Gastroesophageal sphincter (tissue), 3 donors: ENCODE measurements at regions not wholly inside any gene's neighbourhood (a gene's known extent, or its start where the extent isn't known, plus 50 kb on each side); places are given as distances from the start of the nearest gene placed in this dataset.

ENCODE experiments used
- CTCF ChIP-seq, 4 experiments: fragments of 200-600 bp in 2 of 4; fragments of 450-650 bp in 2 of 4; sonication (generic) in 1 of 4; IDR thresholded peaks; one replicate each; pipeline ENCODE4 v1.5.1; 2017 to 2019; ENCODE audit warnings: antibody characterized with exemption in 4 of 4, mild to moderate bottlenecking in 2 of 4, moderate library complexity in 2 of 4
- POLR2A ChIP-seq, 2 donors: fragments of 450-650 bp; IDR thresholded peaks; one replicate each; pipeline ENCODE4 v1.6.1; 2017; ENCODE audit warnings: antibody characterized with exemption in 2 of 2, mild to moderate bottlenecking in 2 of 2, moderate library complexity in 1 of 2
- POLR2AphosphoS5 ChIP-seq: sonication (generic); formaldehyde crosslinking; IDR thresholded peaks from one replicate; pipeline ENCODE4 v1.6.1; 2017; ENCODE audit warnings: antibody characterized with exemption

GRCh38 chr14:101336183-101336582 lies 225.1 kb upstream of the DIO3 start:
- no peak for TF ChIP-seq CTCF (IDR thresholded peaks at IDR 0.05)
- no peak for TF ChIP-seq POLR2A (IDR thresholded peaks at IDR 0.05)
- TF ChIP-seq POLR2AphosphoS5 = no peak
